Heart right ventricle (tissue), 16 donors: ENCODE measurements at regions not wholly inside any gene's neighbourhood (a gene's known extent, or its start where the extent isn't known, plus 50 kb on each side); places are given as distances from the start of the nearest gene placed in this dataset.

ENCODE experiments used
- ATAC-seq, 8 donors: fragments of 200-7000 bp; cut with Tn5 transposase; one replicate each; pipeline ENCODE4 v1.9.1; 2020; ENCODE audit warnings: mild to moderate bottlenecking in 8 of 8, moderate library complexity in 8 of 8, moderate number of reproducible peaks in 1 of 8
- DNase-seq, 2 donors: peaks; one replicate each; pipeline ENCODE4 v3.0.0-alpha.2; 2020
- H3K27ac ChIP-seq, 10 donors: fragments of 200-600 bp; sonication (generic) in 2 of 10; one replicate each; pipeline versions ENCODE4 v1.5.0 to v1.8.0; 2020 to 2022; ENCODE audit warnings: mild to moderate bottlenecking in 3 of 10
- H3K27me3 ChIP-seq, 7 donors: fragments of 200-600 bp; one replicate each; pipeline ENCODE4 v1.8.0; 2021 to 2022; ENCODE audit warnings: mild to moderate bottlenecking in 2 of 7
- H3K36me3 ChIP-seq, 9 donors: fragments of 200-600 bp; sonication (generic) in 1 of 9; one replicate each; pipeline versions ENCODE4 v1.5.0 to v1.8.0; 2020 to 2022; ENCODE audit warnings: mild to moderate bottlenecking in 2 of 9
- H3K4me1 ChIP-seq, 9 donors: fragments of 200-600 bp; sonication (generic) in 1 of 9; one replicate each; pipeline versions ENCODE4 v1.5.0 to v1.8.0; 2020 to 2022; ENCODE audit warnings: mild to moderate bottlenecking in 4 of 9
- H3K4me3 ChIP-seq, 10 donors: fragments of 200-600 bp; sonication (generic) in 2 of 10; one replicate each; pipeline versions ENCODE4 v1.5.0 to v1.8.0; 2020 to 2022; ENCODE audit warnings: mild to moderate bottlenecking in 7 of 10, moderate library complexity in 2 of 10
- H3K9me3 ChIP-seq, 11 donors: fragments of 200-600 bp in 10 of 11; sonication (generic) in 2 of 11; one replicate each; pipeline versions ENCODE4 v1.5.0 to v1.8.0; 2013 to 2022; ENCODE audit warnings: mild to moderate bottlenecking in 2 of 11, control low read depth in 1 of 11, moderate library complexity in 1 of 11
- CTCF ChIP-seq, 9 donors: fragments of 200-600 bp; sonication (generic) in 2 of 9; IDR thresholded peaks; one replicate each; pipeline versions ENCODE4 v1.5.0 to v1.8.0; 2021 to 2022; ENCODE audit warnings: antibody characterized with exemption in 9 of 9, mild to moderate bottlenecking in 5 of 9, moderate library complexity in 1 of 9
- WGBS, 2 donors: extraction: QIAGEN DNeasy Blood & Tissue Kit; methylation state at CpG; one replicate each; pipeline ENCODE4 v1.1.7; 2013; ENCODE audit warnings: inconsistent platforms in 1 of 2; 5-methylcytosine and 5-hydroxymethylcytosine counted together
- intact Hi-C, 10 donors: fragments of 100-400 bp; cut with DNase I; formaldehyde crosslinking; loops; one replicate each; pipeline versions ENCODE4 v1.11.1 to v1.14.2; 2022
- donor health status: Arrhythmogenic right ventricular cardiomyopathy.
- donor health status: ischemic (EF 13 %, LVEDD 7.1; RV severe dilation, severe dysfunction).
- donor health status: healthy with polysubstance abuse.
- donor health status: DM: no; HTN: yes; CAD: no.
- donor health status: DM: no; HTN: no; CAD: no.
- donor health status: ischemic (EF 25% LVEDD 6.9; RV normal size, moderate dysfunction).
- donor health status: ischemic (EF 25% LVEDD 5.7; RV mildly dilated, moderate dysfunction).
- donor health status: healthy.
- donor health status: DM: yes; HTN: yes; CAD: no.
- donor health status: Ischemic cardiomyopathy.
- donor health status: ischemic (EF 35%, LVEDD 5.7; RV mildly dilated, moderate dysfunction).
- donor health status: nonischemic (EF 11% LVEDD 7.7; RV severe dilation, severe dysfunction).
- donor health status: DM: yes; HTN: yes; CAD: no.
- donor health status: PGD.
- donor health status: ischemic (EF 29% LVEDD 5.4; RV normal size, mild dysfunction).
- donor health status: nonischemic (EF 23%, LVEDD 6.1; RV moderate dilation, normal function).

GRCh38 chr7:80309971-80310549, 175.4 kb downstream of the GNAI1 start:
- no peak for TF ChIP-seq CTCF (IDR thresholded peaks at IDR 0.05)
- Histone ChIP-seq H3K36me3 (no peaks in the 10 kb centered on the region), H3K4me1 (peaks cover 0 to 25% (median 11%) of the 10 kb centered on the region in 9 donors), H3K4me3 (no peak overlapping the region), H3K27ac (no peak overlapping the region), H3K27me3 (no peaks in the 10 kb centered on the region), H3K9me3 (no peaks in the 10 kb centered on the region)
- DNase-seq (no peak), ATAC-seq (no peak)
- intact Hi-C loops = no loop called here
- 85% methylated on average over 4 of the region's 4 CpGs for WGBS, 2 donors

GRCh38 chr7:80309377-80309776, 174.7 kb downstream of the GNAI1 start:
- Histone ChIP-seq H3K4me3 (no peak overlapping the region), H3K9me3 (no peaks in the 10 kb centered on the region), H3K36me3 (no peaks in the 10 kb centered on the region), H3K27ac (no peak overlapping the region), H3K27me3 (no peaks in the 10 kb centered on the region), H3K4me1 (peaks cover 0 to 25% (median 11%) of the 10 kb centered on the region in 9 donors)
- intact Hi-C loops = no loop called here
- ATAC-seq (no peak), DNase-seq (no peak)
- 95 to 96% methylated on average over 3 of the region's 3 CpGs for WGBS, 2 donors
- TF ChIP-seq CTCF (IDR thresholded peaks at IDR 0.05) = no peak

GRCh38 chr7:80307227-80307856, 172.7 kb downstream of the GNAI1 start:
- Histone ChIP-seq H3K9me3 (no peaks in the 10 kb centered on the region), H3K36me3 (no peaks in the 10 kb centered on the region), H3K4me3 (no peak overlapping the region), H3K27me3 (no peaks in the 10 kb centered on the region), H3K27ac (no peak overlapping the region), H3K4me1 (peaks cover 0 to 24% (median 10%) of the 10 kb centered on the region in 9 donors)
- TF ChIP-seq CTCF (IDR thresholded peaks at IDR 0.05) = no peak
- 95% methylated on average over 2 of the region's 2 CpGs for WGBS, 2 donors
- ATAC-seq (no peak), DNase-seq (no peak)
- intact Hi-C loops = no loop called here

- Histone ChIP-seq H3K36me3 (no peaks in the 10 kb centered on the region), H3K4me1 (no peaks in the 10 kb centered on the region), H3K27ac (no peak overlapping the region), H3K9me3 (peaks cover 0 to 2% (median 0%) of the 10 kb centered on the region in 11 donors), H3K4me3 (no peak overlapping the region), H3K27me3 (no peaks in the 10 kb centered on the region)
- ATAC-seq (no peak), DNase-seq (no peak)
- intact Hi-C loops = no loop called here
- no peak for TF ChIP-seq CTCF (IDR thresholded peaks at IDR 0.05)
- WGBS, 2 donors = 81 to 84% methylated on average over 2 of the region's 2 CpGs
Observed at GRCh38 chr7:80303315-80303714, 168.7 kb downstream of the GNAI1 start.
